ENCODE measurements at regions not wholly inside any gene's neighbourhood (a gene's known extent, or its start where the extent isn't known, plus 50 kb on each side); places are given as distances from the start of the nearest gene placed in this dataset.

- no peak for TF ChIP-seq POLR2AphosphoS5 (IDR thresholded peaks at IDR 0.05; ENCODE audit: low read depth)
- TF ChIP-seq CTCF (IDR thresholded peaks at IDR 0.05; ENCODE audit: insufficient read depth, low read length): no peak
- no peak for TF ChIP-seq REST (IDR thresholded peaks at IDR 0.05; ENCODE audit: insufficient replicate concordance, low read depth)
- no peak for TF ChIP-seq GABPA (IDR thresholded peaks at IDR 0.05; ENCODE audit: low read depth)
Measured at GRCh38 chr19:28003543-28003942, 1209.4 kb downstream of the UQCRFS1 start.
